IMR-90 (cell line): ENCODE measurements at regions not wholly inside any gene's neighbourhood (a gene's known extent, or its start where the extent isn't known, plus 50 kb on each side); places are given as distances from the start of the nearest gene placed in this dataset.

ENCODE experiments used
- ATAC-seq: fragments of 200-7000 bp; cut with Tn5 transposase; 2 replicates; pipeline ENCODE4 v1.9.1; 2020; ENCODE audit warnings: low read depth, mild to moderate bottlenecking, moderate library complexity
- BruUV-seq: library from RNA; stranded (reverse); fragments of 400-500 nt; replicated peaks from 2 replicates; lab custom pipeline; 2021; lab: Mats Ljungman, UMichigan
- CTCF ChIA-PET: fragments of 300-600 bp; formaldehyde crosslinking; extraction: SDS; loops from one replicate; lab custom pipeline; 2021; ENCODE audit warnings: antibody characterized with exemption; lab: Yijun Ruan, JAX
- POLR2A ChIA-PET: fragments of 300-600 bp; sonication (Branson Sonifier 250); formaldehyde crosslinking; loops from one replicate; lab custom pipeline; 2022; ENCODE audit warnings: antibody characterized with exemption; ENCODE audit not compliant: unreplicated experiment; lab: Charles Lee
- DNase-seq: peaks from one replicate; pipeline ENCODE4 v3.0.0; 2013
- H2AFZ ChIP-seq: replicated peaks from 2 replicates; pipeline ENCODE3; 2013; ENCODE audit warnings: low read length, mild to moderate bottlenecking; ENCODE audit not compliant: poor library complexity
- H2AK5ac ChIP-seq: 2 replicates; pipeline ENCODE4 v1.6.1; 2013; ENCODE audit warnings: low read depth, low read length, inconsistent platforms
- H2AK9ac ChIP-seq: replicated peaks from 2 replicates; pipeline ENCODE3; 2013; ENCODE audit warnings: mild to moderate bottlenecking, low read depth, low read length, moderate library complexity; ENCODE audit not compliant: poor library complexity
- H2BK120ac ChIP-seq: 2 replicates; pipeline ENCODE4 v1.6.1; 2013; ENCODE audit warnings: low read depth, low read length, inconsistent platforms
- H2BK15ac ChIP-seq: 3 replicates; pipeline ENCODE4 v1.6.1; 2013; ENCODE audit warnings: low read depth, low read length, inconsistent platforms
- H2BK20ac ChIP-seq: 2 replicates; pipeline ENCODE4 v1.6.1; 2013; ENCODE audit warnings: low read depth, mild to moderate bottlenecking, inconsistent platforms, low read length, moderate library complexity
- H2BK5ac ChIP-seq: 2 replicates; pipeline ENCODE4 v1.6.1; 2013; ENCODE audit warnings: mild to moderate bottlenecking, low read depth, low read length, inconsistent platforms; ENCODE audit not compliant: poor library complexity, severe bottlenecking
- H3K14ac ChIP-seq: replicated peaks from 2 replicates; pipeline ENCODE4 v1.6.1; 2013; ENCODE audit warnings: low read depth, low read length, inconsistent platforms
- H3K18ac ChIP-seq: 2 replicates; pipeline ENCODE4 v1.6.1; 2013; ENCODE audit warnings: low read depth, low read length, control low read depth
- H3K23ac ChIP-seq: 2 replicates; pipeline ENCODE4 v1.6.1; 2013; ENCODE audit warnings: low read depth, low read length, inconsistent platforms
- H3K27ac ChIP-seq: 2 replicates; pipeline ENCODE4 v1.5.1; 2013; ENCODE audit warnings: mild to moderate bottlenecking, control low read depth, low read length; ENCODE audit not compliant: insufficient read depth
- H3K27me3 ChIP-seq: 2 replicates; pipeline ENCODE4 v1.6.1; 2013; ENCODE audit warnings: low read length; ENCODE audit not compliant: control insufficient read depth, insufficient read depth
- H3K36me3 ChIP-seq: 2 replicates; pipeline ENCODE4 v1.6.1; 2013; ENCODE audit warnings: low read length, mixed read lengths; ENCODE audit not compliant: control insufficient read depth, insufficient read depth
- H3K4ac ChIP-seq: 2 replicates; pipeline ENCODE4 v1.6.1; 2013; ENCODE audit warnings: low read depth, low read length, inconsistent platforms
- H3K4me1 ChIP-seq: 2 replicates; pipeline ENCODE4 v1.6.1; 2013; ENCODE audit warnings: low read length, mixed read lengths; ENCODE audit not compliant: control insufficient read depth, insufficient read depth
- H3K4me2 ChIP-seq: 2 replicates; pipeline ENCODE4 v1.6.1; 2013; ENCODE audit warnings: low read depth, mild to moderate bottlenecking, control low read depth, low read length, moderate library complexity
- H3K4me3 ChIP-seq: 2 replicates; pipeline ENCODE4 v1.5.1; 2013; ENCODE audit warnings: low read depth, mild to moderate bottlenecking, control low read depth, low read length, moderate library complexity; ENCODE audit not compliant: insufficient read depth
- H3K56ac ChIP-seq: 2 replicates; pipeline ENCODE4 v1.6.1; 2013; ENCODE audit warnings: low read length, inconsistent platforms; ENCODE audit not compliant: insufficient read depth; ENCODE audit errors: extremely low read depth
- H3K79me1 ChIP-seq, 2 experiments: 2 replicates each; pipeline ENCODE4 v1.6.1; 2013; ENCODE audit warnings: low read length in 2 of 2, inconsistent platforms in 1 of 2, low read depth in 1 of 2
- H3K9ac ChIP-seq: 2 replicates; pipeline ENCODE4 v1.6.1; 2013; ENCODE audit warnings: low read depth, low read length, control low read depth
- H3K9me1 ChIP-seq: 2 replicates; pipeline ENCODE4 v1.6.1; 2013; ENCODE audit warnings: low read length, inconsistent platforms; ENCODE audit not compliant: insufficient read depth
- H3K9me3 ChIP-seq: 2 replicates; pipeline ENCODE4 v1.6.1; 2013; ENCODE audit warnings: low read length; ENCODE audit not compliant: control insufficient read depth, insufficient read depth
- H4K20me1 ChIP-seq: 2 replicates; pipeline ENCODE4 v1.6.1; 2013; ENCODE audit warnings: low read length, inconsistent platforms; ENCODE audit not compliant: insufficient read depth
- H4K5ac ChIP-seq: 2 replicates; pipeline ENCODE4 v1.6.1; 2013; ENCODE audit warnings: mild to moderate bottlenecking, low read depth, low read length, control low read depth
- H4K8ac ChIP-seq, 2 experiments: 2 replicates each; pipeline ENCODE4 v1.6.1; 2013; ENCODE audit warnings: low read depth in 2 of 2, low read length in 2 of 2, control low read depth in 1 of 2, inconsistent platforms in 1 of 2
- H4K91ac ChIP-seq: 2 replicates; pipeline ENCODE4 v1.6.1; 2013; ENCODE audit warnings: low read depth, low read length, inconsistent platforms; ENCODE audit not compliant: insufficient read depth
- BHLHE40 ChIP-seq: fragments of 150-350 bp; IDR thresholded peaks from 2 replicates; pipeline ENCODE4 v1.6.1; 2016; ENCODE audit warnings: mild to moderate bottlenecking, low read depth, low read length
- CEBPB ChIP-seq: IDR thresholded peaks from 2 replicates; pipeline ENCODE4 v1.6.1; 2012; ENCODE audit warnings: low read depth, low read length, improper control_type of control experiment
- CHD1 ChIP-seq: IDR thresholded peaks from 2 replicates; pipeline ENCODE4 v1.6.1; 2012; ENCODE audit warnings: low read depth, low read length, improper control_type of control experiment
- FOS ChIP-seq: fragments of 150-350 bp; IDR thresholded peaks from 2 replicates; pipeline ENCODE4 v1.6.1; 2016; ENCODE audit warnings: low read depth, low read length
- MAFK ChIP-seq: IDR thresholded peaks from 2 replicates; pipeline ENCODE4 v1.6.1; 2012; ENCODE audit warnings: low read depth, low read length, improper control_type of control experiment
- MAZ ChIP-seq: IDR thresholded peaks from 2 replicates; pipeline ENCODE4 v1.6.1; 2012; ENCODE audit warnings: low read depth, mild to moderate bottlenecking, low read length, improper control_type of control experiment, moderate library complexity, borderline replicate concordance
- MXI1 ChIP-seq: IDR thresholded peaks from 2 replicates; pipeline ENCODE4 v1.6.1; 2012; ENCODE audit warnings: low read depth, mild to moderate bottlenecking, low read length, moderate library complexity, borderline replicate concordance
- NFE2L2 ChIP-seq: fragments of 150-350 bp; IDR thresholded peaks from 2 replicates; pipeline ENCODE4 v1.6.1; 2016; ENCODE audit warnings: low read depth, mild to moderate bottlenecking, low read length
- POLR2A ChIP-seq: IDR thresholded peaks from 2 replicates; pipeline ENCODE4 v1.6.1; 2012; ENCODE audit warnings: mild to moderate bottlenecking, low read depth, low read length
- RAD21 ChIP-seq: IDR thresholded peaks from 2 replicates; pipeline ENCODE4 v1.6.1; 2012; ENCODE audit warnings: low read length, improper control_type of control experiment
- RCOR1 ChIP-seq: IDR thresholded peaks from 2 replicates; pipeline ENCODE4 v1.6.1; 2012; ENCODE audit warnings: mild to moderate bottlenecking, low read length, improper control_type of control experiment; ENCODE audit not compliant: insufficient replicate concordance
- RFX5 ChIP-seq: IDR thresholded peaks from 2 replicates; pipeline ENCODE4 v1.8.0; 2012; ENCODE audit warnings: low read depth, mild to moderate bottlenecking, low read length, moderate library complexity
- SMC3 ChIP-seq: fragments of 150-350 bp; IDR thresholded peaks from 2 replicates; pipeline ENCODE4 v1.6.1; 2016; ENCODE audit warnings: low read depth, mild to moderate bottlenecking, antibody characterized with exemption, low read length, moderate library complexity
- WGBS, 2 experiments: methylation state at CpG; one replicate each; pipeline versions ENCODE4 v1.1.5 to v1.1.7; 2013; ENCODE audit warnings: missing lambda C conversion rate in 2 of 2; ENCODE audit not compliant: insufficient read length in 1 of 2; ENCODE audit errors: extremely low coverage in 2 of 2; 5-methylcytosine and 5-hydroxymethylcytosine counted together
- dilution Hi-C: fragments of 300-500 bp; cut with HindIII; formaldehyde crosslinking; loops from one replicate; pipeline ENCODE4 v1.14.3; 2018; ENCODE audit warnings: low sequenced_read_pairs; ENCODE audit not compliant: unreplicated experiment
- in situ Hi-C: fragments of 300-500 bp; cut with MboI; formaldehyde crosslinking; loops from 3 replicates; pipeline ENCODE4 v1.14.3; 2019; ENCODE audit warnings: low sequenced_read_pairs, inconsistent platforms, mixed read lengths
- intact Hi-C: fragments of 100-400 bp; cut with micrococcal nuclease; formaldehyde crosslinking; loops from 2 replicates; pipeline ENCODE4 v1.10.0; 2022
- TF ChIP-seq, protein P1 (sequence below): fragments of 150-350 bp; IDR thresholded peaks from 2 replicates; pipeline ENCODE4 v1.6.1; 2017; ENCODE audit warnings: mild to moderate bottlenecking, antibody characterized with exemption, low read length, low read depth
- TF ChIP-seq, protein P2 (sequence below): conservative IDR thresholded peaks from 2 replicates; pipeline ENCODE4 v1.5.1; 2012; ENCODE audit warnings: mild to moderate bottlenecking, low read depth, low read length, improper control_type of control experiment
- TF ChIP-seq, protein P3 (sequence below): fragments of 150-350 bp; IDR thresholded peaks from 2 replicates; pipeline ENCODE4 v1.6.1; 2016; ENCODE audit warnings: low read depth, mild to moderate bottlenecking, low read length, moderate library complexity, borderline replicate concordance

DNA sequence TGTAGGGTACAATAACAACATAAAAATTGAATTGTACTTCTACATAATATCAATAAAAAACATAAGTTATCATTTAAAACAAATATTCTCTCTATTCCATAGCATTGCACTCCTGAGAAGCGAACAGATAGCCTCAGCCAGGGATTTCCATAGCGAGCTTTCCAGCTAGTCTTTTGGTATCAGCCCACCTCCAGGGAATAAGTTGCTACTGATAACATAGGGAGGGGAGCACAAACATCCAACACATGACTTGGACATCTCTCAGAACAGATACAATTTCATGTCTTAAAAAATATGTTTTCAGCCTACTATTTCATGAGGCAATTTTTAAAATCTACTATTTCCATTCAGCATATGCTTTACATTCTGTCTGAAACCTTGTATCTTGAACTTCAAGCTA lies 804.4 kb upstream of the RAB6C start:
- H2BK20ac ChIP-seq = no peak overlapping the region
- no peak for ATAC-seq
- dilution Hi-C loops = no loop called here
- H2BK120ac ChIP-seq = no peak overlapping the region
- H4K91ac ChIP-seq = no peak overlapping the region
- peaks cover 6% of the 10 kb centered on the region; the same call in 1 of the 2 replicates for H3K9me3 ChIP-seq
- H2AK5ac ChIP-seq = no peak overlapping the region
- no peak overlapping the region for H3K14ac ChIP-seq
- no peak overlapping the region for H3K4ac ChIP-seq
- no peak overlapping the region for H4K8ac ChIP-seq
- no TSS peak for BruUV-seq
- no peak overlapping the region for H2BK15ac ChIP-seq
- no peak overlapping the region for H2AK9ac ChIP-seq
- H4K20me1 ChIP-seq = no peaks in the 10 kb centered on the region
- H3K27ac ChIP-seq = no peak overlapping the region
- no CpG with 5 or more reads among the region's 2 CpGs for WGBS, 2 experiments
- H2BK5ac ChIP-seq = no peak overlapping the region
- intact Hi-C loops = no loop called here
- H3K27me3 ChIP-seq = no peaks in the 10 kb centered on the region
- in situ Hi-C loops = no loop called here
- H3K56ac ChIP-seq = no peak overlapping the region
- H3K9me1 ChIP-seq = no peaks in the 10 kb centered on the region
- no peak overlapping the region for H3K4me2 ChIP-seq
- no peak overlapping the region for H3K4me3 ChIP-seq
- H3K36me3 ChIP-seq = no peaks in the 10 kb centered on the region
- H2AFZ ChIP-seq = no peak overlapping the region
- no peak overlapping the region for H4K5ac ChIP-seq
- no peak overlapping the region for H3K18ac ChIP-seq
- CTCF ChIA-PET = no interaction called here
- DNase-seq = no peak
- H3K79me1 ChIP-seq = no peaks in the 10 kb centered on the region
- TF ChIP-seq CHD1 (no peak), MAFK (no peak), CEBPB (no peak), POLR2A (no peak), FOS (no peak), MAZ (no peak), RCOR1 (no peak), NFE2L2 (no peak), BHLHE40 (no peak), MXI1 (no peak), RAD21 (no peak), SMC3 (no peak), RFX5 (no peak)
- TF ChIP-seq, protein P1, sequence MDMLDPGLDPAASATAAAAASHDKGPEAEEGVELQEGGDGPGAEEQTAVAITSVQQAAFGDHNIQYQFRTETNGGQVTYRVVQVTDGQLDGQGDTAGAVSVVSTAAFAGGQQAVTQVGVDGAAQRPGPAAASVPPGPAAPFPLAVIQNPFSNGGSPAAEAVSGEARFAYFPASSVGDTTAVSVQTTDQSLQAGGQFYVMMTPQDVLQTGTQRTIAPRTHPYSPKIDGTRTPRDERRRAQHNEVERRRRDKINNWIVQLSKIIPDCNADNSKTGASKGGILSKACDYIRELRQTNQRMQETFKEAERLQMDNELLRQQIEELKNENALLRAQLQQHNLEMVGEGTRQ = no peak
- TF ChIP-seq, protein P2, sequence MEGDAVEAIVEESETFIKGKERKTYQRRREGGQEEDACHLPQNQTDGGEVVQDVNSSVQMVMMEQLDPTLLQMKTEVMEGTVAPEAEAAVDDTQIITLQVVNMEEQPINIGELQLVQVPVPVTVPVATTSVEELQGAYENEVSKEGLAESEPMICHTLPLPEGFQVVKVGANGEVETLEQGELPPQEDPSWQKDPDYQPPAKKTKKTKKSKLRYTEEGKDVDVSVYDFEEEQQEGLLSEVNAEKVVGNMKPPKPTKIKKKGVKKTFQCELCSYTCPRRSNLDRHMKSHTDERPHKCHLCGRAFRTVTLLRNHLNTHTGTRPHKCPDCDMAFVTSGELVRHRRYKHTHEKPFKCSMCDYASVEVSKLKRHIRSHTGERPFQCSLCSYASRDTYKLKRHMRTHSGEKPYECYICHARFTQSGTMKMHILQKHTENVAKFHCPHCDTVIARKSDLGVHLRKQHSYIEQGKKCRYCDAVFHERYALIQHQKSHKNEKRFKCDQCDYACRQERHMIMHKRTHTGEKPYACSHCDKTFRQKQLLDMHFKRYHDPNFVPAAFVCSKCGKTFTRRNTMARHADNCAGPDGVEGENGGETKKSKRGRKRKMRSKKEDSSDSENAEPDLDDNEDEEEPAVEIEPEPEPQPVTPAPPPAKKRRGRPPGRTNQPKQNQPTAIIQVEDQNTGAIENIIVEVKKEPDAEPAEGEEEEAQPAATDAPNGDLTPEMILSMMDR = no peak
- TF ChIP-seq, protein P3, sequence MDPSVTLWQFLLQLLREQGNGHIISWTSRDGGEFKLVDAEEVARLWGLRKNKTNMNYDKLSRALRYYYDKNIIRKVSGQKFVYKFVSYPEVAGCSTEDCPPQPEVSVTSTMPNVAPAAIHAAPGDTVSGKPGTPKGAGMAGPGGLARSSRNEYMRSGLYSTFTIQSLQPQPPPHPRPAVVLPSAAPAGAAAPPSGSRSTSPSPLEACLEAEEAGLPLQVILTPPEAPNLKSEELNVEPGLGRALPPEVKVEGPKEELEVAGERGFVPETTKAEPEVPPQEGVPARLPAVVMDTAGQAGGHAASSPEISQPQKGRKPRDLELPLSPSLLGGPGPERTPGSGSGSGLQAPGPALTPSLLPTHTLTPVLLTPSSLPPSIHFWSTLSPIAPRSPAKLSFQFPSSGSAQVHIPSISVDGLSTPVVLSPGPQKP = no peak
- no peaks in the 10 kb centered on the region for H3K4me1 ChIP-seq
- no peak overlapping the region for H3K23ac ChIP-seq
- H3K9ac ChIP-seq = no peak overlapping the region
- POLR2A ChIA-PET = no interaction called here
